ENCODE measurements at regions not wholly inside any gene's neighbourhood (a gene's known extent, or its start where the extent isn't known, plus 50 kb on each side); places are given as distances from the start of the nearest gene placed in this dataset.

GRCh38 chr14:100381395-100382105, 58.4 kb downstream of the SLC25A47 start:
- DNase-seq: no peak

GRCh38 chr14:100382106-100382455, 58.9 kb downstream of the SLC25A47 start:
- no peak for DNase-seq

- peak; percentile 88 for DNase-seq
These were observed 60.6 kb downstream of the SLC25A47 start for GRCh38 chr14:100383727-100384158.

GRCh38 chr14:100384277-100384676, 61.1 kb downstream of the SLC25A47 start:
- no peak for DNase-seq

- no peak for DNase-seq
These were observed 62.0 kb downstream of the SLC25A47 start for GRCh38 chr14:100384819-100385813.

GRCh38 chr14:100386121-100386520, 63.0 kb downstream of the SLC25A47 start:
- no peak for DNase-seq

- DNase-seq: no peak
These were observed 63.7 kb downstream of the SLC25A47 start for GRCh38 chr14:100386846-100387245.

GRCh38 chr14:100387450-100387849, 64.3 kb downstream of the SLC25A47 start:
- DNase-seq: no peak

- DNase-seq: no peak
These were observed 65.2 kb downstream of the SLC25A47 start for GRCh38 chr14:100388103-100389054.

GRCh38 chr14:100389497-100390104, 66.5 kb downstream of the SLC25A47 start:
- no peak for DNase-seq

- DNase-seq: no peak
These were observed 68.0 kb downstream of the SLC25A47 start for GRCh38 chr14:100391173-100391572.

- DNase-seq: no peak
These were observed 68.6 kb downstream of the SLC25A47 start for GRCh38 chr14:100391724-100392123.

GRCh38 chr14:100392356-100392755, 69.2 kb downstream of the SLC25A47 start:
- no peak for DNase-seq

- no peak for DNase-seq
These were observed 70.2 kb downstream of the SLC25A47 start for GRCh38 chr14:100393362-100393761.

GRCh38 chr14:100393906-100394732, 71.0 kb downstream of the SLC25A47 start:
- DNase-seq: no peak

- DNase-seq: no peak
These were observed 71.9 kb downstream of the SLC25A47 start for GRCh38 chr14:100394886-100395672.

- no peak for DNase-seq
These were observed 73.2 kb downstream of the SLC25A47 start for GRCh38 chr14:100396266-100396795.

GRCh38 chr14:100397005-100397404, 73.9 kb downstream of the SLC25A47 start:
- no peak for DNase-seq

GRCh38 chr14:100398044-100398443, 74.9 kb downstream of the SLC25A47 start:
- DNase-seq: no peak
